ENCODE measurements at regions not wholly inside any gene's neighbourhood (a gene's known extent, or its start where the extent isn't known, plus 50 kb on each side); places are given as distances from the start of the nearest gene placed in this dataset.

DNA sequence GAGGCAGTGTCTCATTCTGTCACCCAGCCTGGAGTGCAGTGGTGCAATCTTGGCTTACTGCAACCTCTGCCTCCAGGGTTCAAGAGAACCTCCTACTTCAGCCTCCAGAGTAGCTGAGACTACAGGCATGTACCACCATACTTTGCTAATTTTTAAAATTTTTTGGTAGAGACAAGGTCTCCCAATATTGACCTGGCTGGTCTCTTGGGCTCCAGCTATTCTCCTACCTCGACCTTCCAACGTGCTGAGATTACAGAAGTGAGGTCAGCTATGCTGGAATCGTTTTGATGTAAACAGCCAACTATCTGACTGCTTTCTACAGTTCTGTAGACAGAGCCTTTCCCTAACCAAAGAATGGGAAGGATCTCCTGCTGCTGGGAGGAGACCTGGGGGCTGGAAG, 375.8 kb downstream of the GATA3 start:
- Histone ChIP-seq H3K27ac (no peak overlapping the region), H3K9me3 (no peaks in the 10 kb centered on the region), H3K4me3 (no peak overlapping the region), H3K36me3 (no peaks in the 10 kb centered on the region), H3K27me3 (no peaks in the 10 kb centered on the region), H3K4me1 (no peaks in the 10 kb centered on the region)
- no peak for DNase-seq (ENCODE audit: low spot score)
- TF ChIP-seq, protein P1, sequence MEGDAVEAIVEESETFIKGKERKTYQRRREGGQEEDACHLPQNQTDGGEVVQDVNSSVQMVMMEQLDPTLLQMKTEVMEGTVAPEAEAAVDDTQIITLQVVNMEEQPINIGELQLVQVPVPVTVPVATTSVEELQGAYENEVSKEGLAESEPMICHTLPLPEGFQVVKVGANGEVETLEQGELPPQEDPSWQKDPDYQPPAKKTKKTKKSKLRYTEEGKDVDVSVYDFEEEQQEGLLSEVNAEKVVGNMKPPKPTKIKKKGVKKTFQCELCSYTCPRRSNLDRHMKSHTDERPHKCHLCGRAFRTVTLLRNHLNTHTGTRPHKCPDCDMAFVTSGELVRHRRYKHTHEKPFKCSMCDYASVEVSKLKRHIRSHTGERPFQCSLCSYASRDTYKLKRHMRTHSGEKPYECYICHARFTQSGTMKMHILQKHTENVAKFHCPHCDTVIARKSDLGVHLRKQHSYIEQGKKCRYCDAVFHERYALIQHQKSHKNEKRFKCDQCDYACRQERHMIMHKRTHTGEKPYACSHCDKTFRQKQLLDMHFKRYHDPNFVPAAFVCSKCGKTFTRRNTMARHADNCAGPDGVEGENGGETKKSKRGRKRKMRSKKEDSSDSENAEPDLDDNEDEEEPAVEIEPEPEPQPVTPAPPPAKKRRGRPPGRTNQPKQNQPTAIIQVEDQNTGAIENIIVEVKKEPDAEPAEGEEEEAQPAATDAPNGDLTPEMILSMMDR (IDR thresholded peaks at IDR 0.05) = no peak

DNA sequence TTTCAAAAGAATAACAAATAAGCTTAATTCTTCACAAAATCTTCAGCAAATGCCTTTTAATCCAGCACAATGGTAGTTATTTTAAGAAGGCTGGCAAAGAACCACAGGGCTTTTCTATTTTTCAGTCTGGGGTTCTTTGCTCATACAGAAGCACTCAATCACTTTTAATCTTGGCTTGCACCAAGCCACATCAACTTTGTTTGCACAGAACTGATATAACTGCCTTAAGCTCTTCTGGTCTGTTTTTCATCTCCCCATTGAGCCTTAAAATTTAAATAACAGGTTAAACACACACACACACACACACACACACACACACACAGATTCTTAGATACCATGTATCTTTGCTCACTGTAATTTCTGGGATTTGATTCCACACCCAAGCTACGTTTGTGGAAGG, 377.0 kb downstream of the GATA3 start:
- Histone ChIP-seq H3K4me3 (no peak overlapping the region), H3K9me3 (no peaks in the 10 kb centered on the region), H3K4me1 (no peaks in the 10 kb centered on the region), H3K27ac (no peak overlapping the region), H3K27me3 (no peaks in the 10 kb centered on the region), H3K36me3 (no peaks in the 10 kb centered on the region)
- TF ChIP-seq, protein P1 (IDR thresholded peaks at IDR 0.05) = no peak
- no peak for DNase-seq (ENCODE audit: low spot score)

DNA sequence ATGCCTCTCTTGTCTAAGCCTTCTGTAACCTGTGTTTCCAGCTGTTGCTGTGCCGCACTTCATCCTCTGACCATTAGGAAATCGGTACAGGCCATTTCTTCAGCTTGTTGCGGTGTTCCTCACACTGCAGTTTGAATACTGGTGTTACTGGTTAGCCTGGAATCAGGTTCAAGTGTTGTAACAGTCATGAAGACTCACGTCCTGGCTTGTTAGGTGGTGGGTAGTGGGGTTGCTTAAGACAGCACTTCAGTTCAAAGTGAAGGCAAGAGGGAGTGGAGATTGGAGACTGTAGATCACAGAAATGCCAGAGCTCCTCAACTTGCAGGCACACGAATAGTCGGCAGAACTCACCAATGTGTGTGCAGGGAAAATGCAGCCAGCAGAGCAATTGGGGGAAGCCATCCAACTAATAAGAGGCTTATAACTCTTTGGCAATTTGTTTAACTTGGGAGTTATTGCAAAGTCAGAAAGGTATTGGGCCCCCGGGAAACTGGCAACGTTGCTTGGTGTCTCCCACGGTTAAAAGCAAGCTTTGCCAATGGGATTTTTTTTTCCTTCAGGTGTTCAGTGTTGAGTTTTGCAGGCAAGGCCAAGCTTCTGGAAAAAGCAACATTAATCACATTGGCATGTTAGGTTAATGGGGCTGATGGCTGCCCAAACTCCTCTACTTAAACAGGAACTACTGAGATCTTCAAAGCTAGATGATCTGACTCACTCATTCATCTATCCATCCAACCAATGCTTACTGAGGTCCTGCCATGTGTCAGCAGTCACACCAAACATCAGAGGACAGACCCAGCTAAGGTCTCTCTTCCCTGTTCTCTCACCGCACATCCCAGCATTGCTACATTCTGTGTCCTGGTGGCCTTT, 380.9 kb downstream of the GATA3 start:
- no peaks in the 10 kb centered on the region for H3K36me3 ChIP-seq
- no peak overlapping the region for H3K4me3 ChIP-seq
- TF ChIP-seq, protein P1 (IDR thresholded peaks at IDR 0.05) = no peak
- H3K4me1 ChIP-seq = no peaks in the 10 kb centered on the region
- no peaks in the 10 kb centered on the region for H3K9me3 ChIP-seq
- H3K27ac ChIP-seq = no peak overlapping the region
- H3K27me3 ChIP-seq = no peaks in the 10 kb centered on the region
- no peak for DNase-seq (ENCODE audit: low spot score)

DNA sequence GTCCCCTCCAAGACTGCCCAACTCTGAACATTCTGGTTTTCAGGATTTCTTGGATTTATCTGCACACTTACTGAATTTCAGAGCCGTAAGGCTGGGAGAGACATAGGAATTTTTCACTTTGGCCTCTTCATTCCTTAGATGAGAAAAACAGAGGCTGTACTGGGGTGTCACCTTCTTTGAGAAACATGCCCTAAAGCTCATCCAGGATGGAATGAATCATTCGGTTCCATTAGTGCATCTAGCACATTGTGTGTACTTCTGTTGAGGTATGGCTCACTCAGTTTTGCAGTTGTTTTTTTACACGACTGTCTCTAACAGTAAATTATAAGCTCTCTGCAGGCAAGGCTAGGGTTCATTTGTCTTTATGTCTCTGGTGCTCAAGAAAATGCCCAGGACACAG, 383.4 kb downstream of the GATA3 start:
- H3K27ac ChIP-seq = no peak overlapping the region
- no peaks in the 10 kb centered on the region for H3K4me1 ChIP-seq
- no peaks in the 10 kb centered on the region for H3K36me3 ChIP-seq
- H3K4me3 ChIP-seq = no peak overlapping the region
- TF ChIP-seq, protein P1 (IDR thresholded peaks at IDR 0.05) = no peak
- no peaks in the 10 kb centered on the region for H3K9me3 ChIP-seq
- no peaks in the 10 kb centered on the region for H3K27me3 ChIP-seq
- DNase-seq (ENCODE audit: low spot score) = no peak

DNA sequence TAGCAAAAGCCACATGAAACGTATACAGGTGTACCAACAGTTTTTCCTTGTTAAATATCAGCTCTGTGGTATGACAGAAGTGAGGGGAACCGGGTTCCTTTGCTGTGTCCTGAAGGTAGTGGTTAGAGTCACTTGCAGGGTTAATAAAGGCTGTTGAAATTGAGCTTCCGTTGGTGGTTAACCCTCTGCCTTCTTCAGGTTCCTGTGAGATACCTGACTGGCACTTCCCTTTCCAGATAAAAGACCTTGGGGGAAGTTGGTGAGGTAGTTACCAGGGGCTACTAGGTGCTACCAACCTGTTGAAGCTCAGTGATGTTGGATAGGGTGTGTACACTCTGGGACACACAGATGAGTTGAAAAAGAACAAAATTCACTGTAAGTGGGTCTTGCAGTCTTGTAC, 384.1 kb downstream of the GATA3 start:
- TF ChIP-seq, protein P1 (IDR thresholded peaks at IDR 0.05) = no peak
- Histone ChIP-seq H3K27me3 (no peaks in the 10 kb centered on the region), H3K36me3 (no peaks in the 10 kb centered on the region), H3K4me1 (no peaks in the 10 kb centered on the region), H3K9me3 (no peaks in the 10 kb centered on the region), H3K4me3 (no peak overlapping the region), H3K27ac (no peak overlapping the region)
- DNase-seq (ENCODE audit: low spot score) = no peak

DNA sequence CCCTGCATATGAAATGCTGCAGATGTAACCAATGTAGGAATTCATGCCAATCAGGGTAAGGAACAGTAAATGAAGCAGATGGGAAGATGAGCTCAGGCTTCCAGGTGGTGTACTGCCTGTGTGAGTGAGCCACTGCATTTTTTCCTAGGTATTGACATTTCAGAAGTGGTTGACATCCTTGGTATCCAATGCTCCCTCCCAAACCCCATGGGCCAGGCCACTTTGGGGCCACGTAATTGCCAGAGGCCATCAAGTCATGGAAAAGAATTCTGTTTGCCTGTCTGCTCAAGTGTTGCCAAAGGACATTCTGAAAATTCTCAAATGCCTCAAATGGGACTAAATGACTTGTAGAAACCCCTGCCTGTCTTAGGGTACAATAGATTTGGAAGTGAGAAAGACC, 384.6 kb downstream of the GATA3 start:
- H3K4me3 ChIP-seq = no peak overlapping the region
- H3K9me3 ChIP-seq = no peaks in the 10 kb centered on the region
- DNase-seq (ENCODE audit: low spot score) = no peak
- H3K27ac ChIP-seq = no peak overlapping the region
- H3K36me3 ChIP-seq = no peaks in the 10 kb centered on the region
- TF ChIP-seq, protein P1 (IDR thresholded peaks at IDR 0.05) = no peak
- no peaks in the 10 kb centered on the region for H3K4me1 ChIP-seq
- no peaks in the 10 kb centered on the region for H3K27me3 ChIP-seq

Data from right atrium auricular region (tissue), 2 donors.